ENCODE measurements at regions not wholly inside any gene's neighbourhood (a gene's known extent, or its start where the extent isn't known, plus 50 kb on each side); places are given as distances from the start of the nearest gene placed in this dataset.

DNA sequence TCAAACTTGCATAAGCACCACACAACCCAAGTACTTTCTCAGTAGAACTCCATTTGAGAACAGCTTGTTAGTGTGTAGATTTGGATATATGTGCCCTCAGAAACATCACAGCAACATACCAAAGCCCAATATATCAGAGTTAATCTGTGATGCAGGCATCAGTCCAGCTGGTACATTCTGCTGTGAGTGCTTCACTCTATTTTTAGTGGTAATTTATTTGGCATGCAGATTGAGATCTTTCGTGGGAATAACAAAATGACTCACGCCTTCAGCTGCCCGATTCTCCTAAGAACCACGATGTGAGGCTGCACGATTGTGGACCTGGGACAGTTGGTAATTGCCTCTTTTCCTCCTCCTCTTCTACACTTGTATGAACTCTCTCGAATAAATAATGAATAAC, 730.7 kb downstream of the SQOR start:
- Histone ChIP-seq H3K27ac (no peak overlapping the region), H3K4me1 (ENCODE audit: low read depth) (no peaks in the 10 kb centered on the region), H3K27me3 (no peaks in the 10 kb centered on the region), H3K4me3 (no peak overlapping the region), H3K36me3 (no peaks in the 10 kb centered on the region), H3K9me3 (ENCODE audit: low read depth) (no peaks in the 10 kb centered on the region)
- TF ChIP-seq, protein P1, sequence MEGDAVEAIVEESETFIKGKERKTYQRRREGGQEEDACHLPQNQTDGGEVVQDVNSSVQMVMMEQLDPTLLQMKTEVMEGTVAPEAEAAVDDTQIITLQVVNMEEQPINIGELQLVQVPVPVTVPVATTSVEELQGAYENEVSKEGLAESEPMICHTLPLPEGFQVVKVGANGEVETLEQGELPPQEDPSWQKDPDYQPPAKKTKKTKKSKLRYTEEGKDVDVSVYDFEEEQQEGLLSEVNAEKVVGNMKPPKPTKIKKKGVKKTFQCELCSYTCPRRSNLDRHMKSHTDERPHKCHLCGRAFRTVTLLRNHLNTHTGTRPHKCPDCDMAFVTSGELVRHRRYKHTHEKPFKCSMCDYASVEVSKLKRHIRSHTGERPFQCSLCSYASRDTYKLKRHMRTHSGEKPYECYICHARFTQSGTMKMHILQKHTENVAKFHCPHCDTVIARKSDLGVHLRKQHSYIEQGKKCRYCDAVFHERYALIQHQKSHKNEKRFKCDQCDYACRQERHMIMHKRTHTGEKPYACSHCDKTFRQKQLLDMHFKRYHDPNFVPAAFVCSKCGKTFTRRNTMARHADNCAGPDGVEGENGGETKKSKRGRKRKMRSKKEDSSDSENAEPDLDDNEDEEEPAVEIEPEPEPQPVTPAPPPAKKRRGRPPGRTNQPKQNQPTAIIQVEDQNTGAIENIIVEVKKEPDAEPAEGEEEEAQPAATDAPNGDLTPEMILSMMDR (IDR thresholded peaks at IDR 0.05; ENCODE audit: low read depth, low read length) = no peak
- DNase-seq (ENCODE audit: low read depth in 1 of 2, low spot score in 1 of 2) = peak in 1 of 2 donors; percentile 12

DNA sequence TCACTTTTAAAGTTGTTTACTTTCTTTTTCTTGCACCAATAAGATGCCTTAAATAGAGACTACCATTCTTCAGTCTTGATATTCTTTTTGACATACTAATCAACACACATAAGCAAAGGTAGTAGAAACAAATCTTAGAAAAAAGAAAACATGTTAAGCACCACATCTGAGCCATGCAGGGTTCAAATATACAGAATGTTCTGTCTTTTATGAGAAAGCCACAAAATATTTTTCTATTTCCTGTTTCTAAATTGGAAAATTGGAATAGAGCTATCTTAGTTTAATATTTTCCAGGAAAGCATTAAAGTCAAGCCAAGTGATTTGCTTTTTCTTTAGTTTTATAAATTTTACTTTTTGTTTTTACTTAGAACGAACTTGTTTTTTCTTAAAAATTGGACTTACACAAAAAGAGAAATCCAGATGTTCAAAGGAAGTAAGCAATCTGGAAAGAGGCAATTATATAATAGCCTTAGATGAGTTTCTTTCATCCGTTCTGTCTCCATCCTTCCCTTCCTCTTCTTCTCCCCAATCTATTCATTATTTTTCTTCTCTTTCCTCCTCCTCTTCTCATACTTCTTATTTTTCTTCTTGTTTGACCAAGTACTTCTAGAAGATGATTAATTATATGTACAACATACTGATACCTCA, 731.7 kb downstream of the SQOR start:
- Histone ChIP-seq H3K4me1 (ENCODE audit: low read depth) (no peaks in the 10 kb centered on the region), H3K9me3 (ENCODE audit: low read depth) (no peaks in the 10 kb centered on the region), H3K27ac (no peak overlapping the region), H3K4me3 (no peak overlapping the region), H3K36me3 (no peaks in the 10 kb centered on the region), H3K27me3 (no peaks in the 10 kb centered on the region)
- no peak for DNase-seq (ENCODE audit: low read depth in 1 of 2, low spot score in 1 of 2)
- TF ChIP-seq, protein P1 (IDR thresholded peaks at IDR 0.05; ENCODE audit: low read depth, low read length) = no peak

- no peaks in the 10 kb centered on the region for H3K27me3 ChIP-seq
- TF ChIP-seq, protein P1 (IDR thresholded peaks at IDR 0.05; ENCODE audit: low read depth, low read length) = no peak
- H3K9me3 ChIP-seq (ENCODE audit: low read depth) = no peaks in the 10 kb centered on the region
- H3K27ac ChIP-seq = no peak overlapping the region
- H3K4me1 ChIP-seq (ENCODE audit: low read depth) = no peaks in the 10 kb centered on the region
- DNase-seq (ENCODE audit: low read depth in 1 of 2, low spot score in 1 of 2) = no peak
- no peaks in the 10 kb centered on the region for H3K36me3 ChIP-seq
- no peak overlapping the region for H3K4me3 ChIP-seq
These were observed 749.1 kb downstream of the SQOR start for GRCh38 chr15:46383978-46384377.

DNA sequence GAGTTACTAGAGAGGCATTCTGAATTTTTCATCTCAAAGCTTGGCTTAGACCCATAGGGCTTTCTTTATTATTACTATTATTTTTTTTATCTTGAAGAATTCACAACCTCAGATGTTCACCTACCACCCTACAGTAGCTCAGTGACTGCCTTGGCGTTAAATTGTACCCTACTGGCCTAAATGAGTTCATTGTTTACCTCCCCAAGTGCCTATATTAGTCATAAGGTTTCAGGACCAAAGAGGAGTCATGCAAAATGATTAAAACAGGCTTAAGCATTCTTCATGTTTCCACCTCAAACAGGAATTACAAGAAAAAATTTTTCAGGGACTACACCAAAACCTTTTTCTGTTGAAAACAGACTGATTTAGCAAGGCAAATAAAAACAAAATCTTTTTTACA, 751.5 kb downstream of the SQOR start:
- Histone ChIP-seq H3K36me3 (no peaks in the 10 kb centered on the region), H3K9me3 (ENCODE audit: low read depth) (no peaks in the 10 kb centered on the region), H3K4me1 (ENCODE audit: low read depth) (no peaks in the 10 kb centered on the region), H3K4me3 (no peak overlapping the region), H3K27ac (no peak overlapping the region), H3K27me3 (no peaks in the 10 kb centered on the region)
- TF ChIP-seq, protein P1 (IDR thresholded peaks at IDR 0.05; ENCODE audit: low read depth, low read length) = no peak
- DNase-seq (ENCODE audit: low read depth in 1 of 2, low spot score in 1 of 2) = no peak

DNA sequence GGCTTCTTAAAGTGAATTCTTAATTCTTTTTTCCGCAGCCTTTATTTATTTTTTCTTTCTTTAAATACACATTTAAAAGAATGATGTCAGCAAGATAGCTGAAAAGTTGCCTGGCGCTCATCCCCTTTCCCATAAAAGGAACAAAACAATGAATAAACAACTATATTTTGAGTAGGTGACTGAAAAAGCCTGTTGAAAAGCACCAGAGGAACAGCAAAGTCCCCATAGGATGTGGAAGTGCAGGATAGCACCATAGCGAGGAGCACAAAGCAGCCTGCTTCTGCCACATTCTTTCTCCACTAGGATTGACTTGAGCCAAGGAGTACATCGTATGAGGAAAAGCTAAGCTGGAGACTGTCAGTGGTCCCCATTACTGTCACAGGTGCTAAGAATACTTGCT, 754.9 kb downstream of the SQOR start:
- Histone ChIP-seq H3K36me3 (no peaks in the 10 kb centered on the region), H3K9me3 (ENCODE audit: low read depth) (no peaks in the 10 kb centered on the region), H3K27ac (no peak overlapping the region), H3K4me3 (no peak overlapping the region), H3K4me1 (ENCODE audit: low read depth) (no peaks in the 10 kb centered on the region), H3K27me3 (no peaks in the 10 kb centered on the region)
- no peak for DNase-seq (ENCODE audit: low read depth in 1 of 2, low spot score in 1 of 2)
- TF ChIP-seq, protein P1 (IDR thresholded peaks at IDR 0.05; ENCODE audit: low read depth, low read length) = no peak
